GM18909 (cell line): ENCODE measurements at regions not wholly inside any gene's neighbourhood (a gene's known extent, or its start where the extent isn't known, plus 50 kb on each side); places are given as distances from the start of the nearest gene placed in this dataset.

Source experiments
- ATAC-seq: cut with Tn5 transposase; IDR thresholded peaks from one replicate; pipeline ENCODE4 v1.9.1; 2021; ENCODE audit warnings: mild to moderate bottlenecking; ENCODE audit not compliant: unreplicated experiment, poor library complexity

- ATAC-seq, result no peak
Measured at GRCh38 chrX:118878977-118879376, 55.4 kb downstream of the ZCCHC12 start.

- ATAC-seq, result no peak
Measured at GRCh38 chrX:118879586-118879985, 56.0 kb downstream of the ZCCHC12 start.

GRCh38 chrX:118883994-118884393, 60.4 kb downstream of the ZCCHC12 start:
- no peak for ATAC-seq

- no peak for ATAC-seq
Measured at GRCh38 chrX:118884552-118885138, 61.0 kb downstream of the ZCCHC12 start.

- no peak for ATAC-seq
Measured at GRCh38 chrX:118893923-118894322, 70.3 kb downstream of the ZCCHC12 start.

GRCh38 chrX:118901991-118902390, 72.4 kb upstream of the LONRF3 start:
- ATAC-seq, result no peak

- ATAC-seq, result peak; percentile 67
Measured at GRCh38 chrX:118904218-118904617, 70.2 kb upstream of the LONRF3 start.

GRCh38 chrX:118904664-118905063, 69.8 kb upstream of the LONRF3 start:
- no peak for ATAC-seq
